ENCODE measurements at regions not wholly inside any gene's neighbourhood (a gene's known extent, or its start where the extent isn't known, plus 50 kb on each side); places are given as distances from the start of the nearest gene placed in this dataset.

- no peak for ATAC-seq (ENCODE audit: low read depth)
- H3K27me3 ChIP-seq (ENCODE audit: insufficient read depth, poor library complexity, severe bottlenecking) = no peaks in the 10 kb centered on the region
These were observed 1241.5 kb upstream of the GBE1 start for GRCh38 chr3:83002869-83003445.

GRCh38 chr3:82999777-83000176 lies 1238.3 kb upstream of the GBE1 start:
- no peak for DNase-seq (ENCODE audit: low spot score)
- Histone ChIP-seq H3K36me3 (ENCODE audit: low read depth) (no peaks in the 10 kb centered on the region), H3K27ac (ENCODE audit: poor library complexity, severe bottlenecking) (no peak overlapping the region), H3K27me3 (ENCODE audit: insufficient read depth, poor library complexity, severe bottlenecking) (no peaks in the 10 kb centered on the region), H3K4me3 (ENCODE audit: severe bottlenecking) (no peak overlapping the region), H3K4me1 (ENCODE audit: insufficient read depth, poor library complexity, severe bottlenecking) (no peaks in the 10 kb centered on the region), H3K9me3 (ENCODE audit: severe bottlenecking) (no peaks in the 10 kb centered on the region)
- TF ChIP-seq, protein P1, sequence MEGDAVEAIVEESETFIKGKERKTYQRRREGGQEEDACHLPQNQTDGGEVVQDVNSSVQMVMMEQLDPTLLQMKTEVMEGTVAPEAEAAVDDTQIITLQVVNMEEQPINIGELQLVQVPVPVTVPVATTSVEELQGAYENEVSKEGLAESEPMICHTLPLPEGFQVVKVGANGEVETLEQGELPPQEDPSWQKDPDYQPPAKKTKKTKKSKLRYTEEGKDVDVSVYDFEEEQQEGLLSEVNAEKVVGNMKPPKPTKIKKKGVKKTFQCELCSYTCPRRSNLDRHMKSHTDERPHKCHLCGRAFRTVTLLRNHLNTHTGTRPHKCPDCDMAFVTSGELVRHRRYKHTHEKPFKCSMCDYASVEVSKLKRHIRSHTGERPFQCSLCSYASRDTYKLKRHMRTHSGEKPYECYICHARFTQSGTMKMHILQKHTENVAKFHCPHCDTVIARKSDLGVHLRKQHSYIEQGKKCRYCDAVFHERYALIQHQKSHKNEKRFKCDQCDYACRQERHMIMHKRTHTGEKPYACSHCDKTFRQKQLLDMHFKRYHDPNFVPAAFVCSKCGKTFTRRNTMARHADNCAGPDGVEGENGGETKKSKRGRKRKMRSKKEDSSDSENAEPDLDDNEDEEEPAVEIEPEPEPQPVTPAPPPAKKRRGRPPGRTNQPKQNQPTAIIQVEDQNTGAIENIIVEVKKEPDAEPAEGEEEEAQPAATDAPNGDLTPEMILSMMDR (IDR thresholded peaks at IDR 0.05; ENCODE audit: poor library complexity, severe bottlenecking) = no peak
- ATAC-seq (ENCODE audit: low read depth) = no peak

More at GRCh38 chr3:83002869-83003445, 1241.5 kb upstream of the GBE1 start:
- Histone ChIP-seq H3K9me3 (ENCODE audit: severe bottlenecking) (no peaks in the 10 kb centered on the region), H3K4me1 (ENCODE audit: insufficient read depth, poor library complexity, severe bottlenecking) (no peaks in the 10 kb centered on the region), H3K27ac (ENCODE audit: poor library complexity, severe bottlenecking) (no peak overlapping the region), H3K4me3 (ENCODE audit: severe bottlenecking) (no peak overlapping the region), H3K36me3 (ENCODE audit: low read depth) (no peaks in the 10 kb centered on the region)
- DNase-seq (ENCODE audit: low spot score) = no peak
- TF ChIP-seq, protein P1 (IDR thresholded peaks at IDR 0.05; ENCODE audit: poor library complexity, severe bottlenecking) = no peak

- no peaks in the 10 kb centered on the region for H3K27me3 ChIP-seq (ENCODE audit: insufficient read depth, poor library complexity, severe bottlenecking)
- H3K4me3 ChIP-seq (ENCODE audit: severe bottlenecking) = no peak overlapping the region
- H3K4me1 ChIP-seq (ENCODE audit: insufficient read depth, poor library complexity, severe bottlenecking) = no peaks in the 10 kb centered on the region
- no peak overlapping the region for H3K27ac ChIP-seq (ENCODE audit: poor library complexity, severe bottlenecking)
- no peak for ATAC-seq (ENCODE audit: low read depth)
- no peaks in the 10 kb centered on the region for H3K9me3 ChIP-seq (ENCODE audit: severe bottlenecking)
- H3K36me3 ChIP-seq (ENCODE audit: low read depth) = no peaks in the 10 kb centered on the region
- no peak for DNase-seq (ENCODE audit: low spot score)
- TF ChIP-seq, protein P1 (IDR thresholded peaks at IDR 0.05; ENCODE audit: poor library complexity, severe bottlenecking) = no peak
These were observed 1216.9 kb upstream of the GBE1 start for GRCh38 chr3:82978368-82978767.

GRCh38 chr3:82977871-82978270 lies 1216.4 kb upstream of the GBE1 start:
- Histone ChIP-seq H3K4me1 (ENCODE audit: insufficient read depth, poor library complexity, severe bottlenecking) (no peaks in the 10 kb centered on the region), H3K27ac (ENCODE audit: poor library complexity, severe bottlenecking) (no peak overlapping the region), H3K36me3 (ENCODE audit: low read depth) (no peaks in the 10 kb centered on the region), H3K9me3 (ENCODE audit: severe bottlenecking) (no peaks in the 10 kb centered on the region), H3K4me3 (ENCODE audit: severe bottlenecking) (no peak overlapping the region), H3K27me3 (ENCODE audit: insufficient read depth, poor library complexity, severe bottlenecking) (no peaks in the 10 kb centered on the region)
- TF ChIP-seq, protein P1 (IDR thresholded peaks at IDR 0.05; ENCODE audit: poor library complexity, severe bottlenecking) = no peak
- DNase-seq (ENCODE audit: low spot score) (no peak), ATAC-seq (ENCODE audit: low read depth) (no peak)

- Histone ChIP-seq H3K36me3 (ENCODE audit: low read depth) (no peaks in the 10 kb centered on the region), H3K4me1 (ENCODE audit: insufficient read depth, poor library complexity, severe bottlenecking) (no peaks in the 10 kb centered on the region), H3K9me3 (ENCODE audit: severe bottlenecking) (no peaks in the 10 kb centered on the region), H3K27ac (ENCODE audit: poor library complexity, severe bottlenecking) (no peak overlapping the region), H3K27me3 (ENCODE audit: insufficient read depth, poor library complexity, severe bottlenecking) (no peaks in the 10 kb centered on the region), H3K4me3 (ENCODE audit: severe bottlenecking) (no peak overlapping the region)
- TF ChIP-seq, protein P1 (IDR thresholded peaks at IDR 0.05; ENCODE audit: poor library complexity, severe bottlenecking) = no peak
- no peak for DNase-seq (ENCODE audit: low spot score)
- no peak for ATAC-seq (ENCODE audit: low read depth)
These were observed 1212.3 kb upstream of the GBE1 start for GRCh38 chr3:82973791-82974190.
